WERI-Rb-1 (cell line): ENCODE measurements at regions not wholly inside any gene's neighbourhood (a gene's known extent, or its start where the extent isn't known, plus 50 kb on each side); places are given as distances from the start of the nearest gene placed in this dataset.

Experiments used
- DNase-seq: peaks from one replicate; pipeline ENCODE4 v3.0.0-alpha.2; 2020
- H3K27ac ChIP-seq: fragments of 250-450 bp; sonication (Bioruptor Pico); 2 replicates; pipeline ENCODE4 v1.5.1; 2020; ENCODE audit warnings: mild to moderate bottlenecking, moderate library complexity
- H3K27me3 ChIP-seq: fragments of 250-450 bp; sonication (Bioruptor Pico); 2 replicates; pipeline ENCODE4 v1.5.1; 2021; ENCODE audit warnings: mild to moderate bottlenecking, low read depth, moderate library complexity; ENCODE audit not compliant: insufficient read depth, severe bottlenecking
- H3K36me3 ChIP-seq: fragments of 250-450 bp; sonication (Bioruptor Pico); 2 replicates; pipeline ENCODE4 v1.5.1; 2020; ENCODE audit warnings: mild to moderate bottlenecking, moderate library complexity
- H3K4me3 ChIP-seq: 2 replicates; pipeline ENCODE4 v1.5.1; 2011; ENCODE audit warnings: low read depth, mild to moderate bottlenecking, control low read depth, low read length
- H3K9me3 ChIP-seq: fragments of 250-450 bp; sonication (Bioruptor Pico); 2 replicates; pipeline ENCODE4 v1.5.1; 2021; ENCODE audit warnings: mild to moderate bottlenecking, moderate library complexity; ENCODE audit not compliant: severe bottlenecking
- TF ChIP-seq, protein P1 (sequence below): IDR thresholded peaks from 2 replicates; pipeline ENCODE4 v1.5.1; 2011; ENCODE audit warnings: low read depth, mild to moderate bottlenecking, control low read depth, inconsistent platforms, low read length

DNA sequence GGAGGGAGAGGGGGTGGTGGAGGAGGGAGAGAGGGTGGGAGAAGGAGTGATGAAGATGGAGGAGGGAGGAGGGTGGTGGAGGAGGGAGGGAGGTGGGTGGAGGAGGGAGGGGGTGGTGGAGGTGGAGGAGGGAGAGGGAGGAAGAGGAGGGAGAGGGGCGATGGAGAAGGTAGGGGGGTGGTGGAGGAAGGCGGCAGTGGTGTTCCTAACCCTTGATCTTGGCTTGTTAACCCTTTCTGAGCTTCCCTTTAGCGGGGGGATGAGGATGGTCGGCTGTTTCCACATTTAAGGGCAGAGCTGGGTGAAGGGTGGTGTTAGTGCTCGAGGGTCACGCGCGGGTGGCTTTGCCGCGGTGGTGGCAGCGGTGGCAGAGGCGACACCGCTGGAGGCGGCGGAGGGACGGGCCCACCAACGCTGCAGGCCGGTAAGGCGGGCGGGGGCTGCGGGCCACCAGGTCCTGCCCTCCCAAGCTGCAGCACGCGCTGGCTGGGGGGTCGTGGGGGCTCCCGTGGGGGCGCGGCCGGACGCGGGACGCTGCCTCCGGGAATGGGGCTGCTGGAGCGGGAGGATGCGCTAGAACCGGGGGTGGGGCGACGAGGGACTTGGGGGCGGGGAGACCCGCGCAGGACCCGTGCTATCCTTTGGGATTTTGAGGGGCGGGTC is 156.3 kb downstream of the PTPN11 start:
- peaks cover 54% of the 10 kb centered on the region for H3K27me3 ChIP-seq
- H3K4me3 ChIP-seq: no peak overlapping the region

DNA sequence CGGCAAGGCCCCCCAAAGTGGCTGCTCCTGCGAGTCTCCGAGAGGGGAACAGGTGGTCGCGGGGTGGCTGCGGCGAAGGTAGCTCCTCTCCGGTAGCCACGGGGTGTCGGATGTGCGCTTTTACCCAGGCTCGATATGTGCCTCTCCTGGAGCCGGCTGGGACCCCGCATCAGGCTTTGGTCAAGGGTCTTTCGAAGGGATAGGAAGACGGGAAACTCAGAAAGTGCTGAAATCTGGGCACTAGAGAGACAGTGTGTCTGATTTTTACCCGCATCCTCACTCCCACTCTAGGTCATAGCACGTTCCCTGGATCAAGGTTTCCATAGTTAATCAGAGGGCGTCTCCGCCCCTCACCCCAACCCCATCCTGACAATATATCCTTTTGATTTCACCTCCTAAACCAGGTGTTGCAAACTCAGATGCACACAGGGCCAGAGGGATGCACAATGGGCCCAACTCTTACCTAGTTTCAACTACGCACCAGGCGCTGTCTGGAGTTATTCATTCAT is 156.9 kb downstream of the PTPN11 start:
- no peak overlapping the region for H3K4me3 ChIP-seq
- H3K36me3 ChIP-seq: no peaks in the 10 kb centered on the region
- H3K9me3 ChIP-seq: no peaks in the 10 kb centered on the region
- H3K27ac ChIP-seq: no peak overlapping the region
- H3K27me3 ChIP-seq: peaks cover 53% of the 10 kb centered on the region
- TF ChIP-seq, protein P1, sequence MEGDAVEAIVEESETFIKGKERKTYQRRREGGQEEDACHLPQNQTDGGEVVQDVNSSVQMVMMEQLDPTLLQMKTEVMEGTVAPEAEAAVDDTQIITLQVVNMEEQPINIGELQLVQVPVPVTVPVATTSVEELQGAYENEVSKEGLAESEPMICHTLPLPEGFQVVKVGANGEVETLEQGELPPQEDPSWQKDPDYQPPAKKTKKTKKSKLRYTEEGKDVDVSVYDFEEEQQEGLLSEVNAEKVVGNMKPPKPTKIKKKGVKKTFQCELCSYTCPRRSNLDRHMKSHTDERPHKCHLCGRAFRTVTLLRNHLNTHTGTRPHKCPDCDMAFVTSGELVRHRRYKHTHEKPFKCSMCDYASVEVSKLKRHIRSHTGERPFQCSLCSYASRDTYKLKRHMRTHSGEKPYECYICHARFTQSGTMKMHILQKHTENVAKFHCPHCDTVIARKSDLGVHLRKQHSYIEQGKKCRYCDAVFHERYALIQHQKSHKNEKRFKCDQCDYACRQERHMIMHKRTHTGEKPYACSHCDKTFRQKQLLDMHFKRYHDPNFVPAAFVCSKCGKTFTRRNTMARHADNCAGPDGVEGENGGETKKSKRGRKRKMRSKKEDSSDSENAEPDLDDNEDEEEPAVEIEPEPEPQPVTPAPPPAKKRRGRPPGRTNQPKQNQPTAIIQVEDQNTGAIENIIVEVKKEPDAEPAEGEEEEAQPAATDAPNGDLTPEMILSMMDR: no peak
- DNase-seq: no peak

More for the DNA sequence above, 156.3 kb downstream of the PTPN11 start:
- H3K27ac ChIP-seq: no peak overlapping the region
- H3K9me3 ChIP-seq: no peaks in the 10 kb centered on the region
- no peaks in the 10 kb centered on the region for H3K36me3 ChIP-seq
- TF ChIP-seq, protein P1: no peak
- DNase-seq: no peak

DNA sequence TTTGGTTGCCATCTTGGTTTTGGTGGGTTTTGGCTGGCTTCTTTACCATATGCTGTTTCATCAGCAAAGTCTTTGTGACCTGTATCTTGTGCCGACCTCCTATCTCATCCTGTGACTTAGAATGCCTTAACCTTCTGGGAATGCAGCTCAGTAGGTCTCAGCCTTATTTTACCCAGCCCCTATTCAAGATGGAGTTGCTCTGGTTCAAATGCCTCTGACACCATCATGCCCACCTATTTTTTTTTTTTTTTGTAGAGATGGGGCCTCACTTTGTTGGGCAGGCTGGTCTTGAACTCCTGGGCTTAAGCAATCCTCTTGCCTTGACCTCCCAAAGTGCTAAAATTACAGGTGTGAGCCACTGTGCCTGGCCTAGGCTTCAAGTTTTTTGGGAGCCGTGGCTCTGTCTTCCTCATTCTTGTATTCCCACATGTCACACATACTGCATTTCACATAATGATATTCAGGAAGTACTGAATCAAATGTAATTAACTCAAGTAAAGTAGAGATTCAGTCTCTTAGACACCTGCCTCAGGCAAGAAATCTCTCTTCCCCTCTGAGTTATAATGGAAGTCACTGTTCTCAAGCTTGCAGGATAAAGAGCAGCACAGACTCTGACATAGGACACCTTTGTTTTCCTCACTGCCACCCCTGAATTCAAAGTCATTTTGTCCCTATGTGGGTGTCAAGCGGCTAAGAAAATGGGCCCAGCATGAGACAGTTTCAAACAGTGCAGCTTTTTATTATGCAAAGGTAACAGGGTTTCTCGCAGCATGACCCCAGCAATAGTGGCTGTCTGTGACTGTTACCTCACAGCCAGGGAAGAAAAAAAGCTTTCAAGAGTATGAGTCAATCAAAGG is 159.0 kb downstream of the PTPN11 start:
- H3K9me3 ChIP-seq: no peaks in the 10 kb centered on the region
- H3K27ac ChIP-seq: no peak overlapping the region
- TF ChIP-seq, protein P1: no peak
- no peak overlapping the region for H3K4me3 ChIP-seq
- no peak for DNase-seq
- H3K36me3 ChIP-seq: no peaks in the 10 kb centered on the region
- H3K27me3 ChIP-seq: peaks cover 68% of the 10 kb centered on the region

DNA sequence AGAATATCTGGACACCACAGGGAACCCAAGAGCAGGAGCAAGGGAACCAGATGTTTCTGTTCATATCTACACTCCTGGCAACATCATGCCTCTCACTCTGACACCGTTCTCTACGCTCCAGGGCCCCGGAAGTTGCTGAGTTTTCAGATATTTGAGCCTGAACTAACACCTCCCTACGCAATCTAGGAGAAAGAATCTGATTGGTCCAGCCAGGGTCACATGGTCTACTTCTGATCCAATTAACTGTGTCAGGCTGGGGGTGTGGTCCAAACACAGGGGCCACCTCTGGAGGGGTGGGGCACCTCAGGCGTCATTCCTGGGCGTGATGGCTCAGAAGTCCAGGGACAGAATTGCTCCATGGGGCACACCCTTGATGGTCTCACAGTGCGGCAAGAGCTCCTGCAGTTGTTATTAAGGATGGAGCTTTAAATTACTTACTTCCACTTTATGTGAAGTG is 165.5 kb downstream of the PTPN11 start:
- peaks cover 4% of the 10 kb centered on the region for H3K9me3 ChIP-seq
- TF ChIP-seq, protein P1: no peak
- no peak overlapping the region for H3K4me3 ChIP-seq
- H3K27me3 ChIP-seq: peaks cover 85% of the 10 kb centered on the region
- H3K27ac ChIP-seq: no peak overlapping the region
- H3K36me3 ChIP-seq: no peaks in the 10 kb centered on the region
- DNase-seq: no peak

DNA sequence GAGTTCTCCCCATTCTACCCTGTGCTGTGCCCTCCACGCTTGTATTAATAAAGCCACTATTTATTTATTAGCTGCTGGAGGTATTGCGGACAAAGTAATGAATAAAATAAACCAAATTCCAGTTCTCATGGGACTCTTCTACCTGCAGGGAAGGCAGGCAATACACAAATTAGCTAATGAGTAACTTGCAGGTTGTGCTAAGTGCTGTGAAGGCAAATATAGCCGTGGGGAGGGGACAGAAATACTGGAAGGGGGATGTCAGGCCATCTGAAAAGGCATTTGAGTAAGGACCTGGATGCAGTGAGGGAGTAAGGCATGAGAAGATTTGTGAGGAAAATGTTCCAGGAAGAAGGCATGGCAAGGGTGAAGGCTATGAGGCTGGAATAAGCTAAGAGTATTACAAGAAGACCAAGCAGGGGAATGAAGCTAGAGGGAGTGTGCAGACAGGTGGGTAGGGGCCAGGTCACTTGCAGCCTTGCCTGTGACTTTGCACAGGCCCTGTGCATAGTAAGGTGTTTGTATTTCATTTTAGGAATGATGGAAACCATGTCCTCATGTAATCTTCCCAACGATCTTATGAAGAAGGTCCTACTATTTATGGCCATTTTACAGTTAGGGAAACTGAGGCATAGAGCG is 167.5 kb downstream of the PTPN11 start:
- H3K27ac ChIP-seq: no peak overlapping the region
- peaks cover 4% of the 10 kb centered on the region for H3K9me3 ChIP-seq
- TF ChIP-seq, protein P1: no peak
- no peak overlapping the region for H3K4me3 ChIP-seq
- no peak for DNase-seq
- peaks cover 76% of the 10 kb centered on the region for H3K27me3 ChIP-seq
- no peaks in the 10 kb centered on the region for H3K36me3 ChIP-seq
